CD4-positive, alpha-beta T cell treated with Interleukin-12 subunit alpha and Interleukin-12 subunit beta, for 1 hour (primary cell): ENCODE measurements at regions not wholly inside any gene's neighbourhood (a gene's known extent, or its start where the extent isn't known, plus 50 kb on each side); places are given as distances from the start of the nearest gene placed in this dataset.

ENCODE experiments used
- DNase-seq: peaks from one replicate; pipeline ENCODE4 v3.0.0-alpha.2; 2020

GRCh38 chr2:8028436-8028835 lies 653.4 kb upstream of the ID2 start:
- DNase-seq = no peak

DNA sequence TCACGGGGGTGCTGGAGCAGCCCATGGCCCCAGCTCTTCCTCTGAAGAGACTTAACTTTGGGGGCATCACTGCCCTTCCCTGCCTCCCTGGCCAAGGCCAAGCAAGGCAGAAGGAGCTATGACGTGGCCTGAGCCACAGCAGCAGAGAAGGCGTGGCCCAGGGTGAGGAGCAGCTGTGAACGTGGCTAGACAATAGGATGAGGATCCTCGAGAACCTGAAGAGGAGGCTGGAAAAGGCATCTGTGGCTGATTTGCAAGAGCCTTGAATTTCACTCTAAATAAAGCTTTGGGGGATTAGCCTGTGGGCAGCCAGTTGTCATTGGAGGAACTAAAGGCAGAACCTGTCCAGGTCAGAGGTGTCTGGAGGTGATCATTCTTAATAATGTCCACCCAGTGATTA lies 652.9 kb upstream of the ID2 start:
- DNase-seq = no peak

- no peak for DNase-seq
Measured at GRCh38 chr2:8030573-8031303, 651.1 kb upstream of the ID2 start.

GRCh38 chr2:8031370-8031769 lies 650.5 kb upstream of the ID2 start:
- DNase-seq = no peak

GRCh38 chr2:8033546-8034096 lies 648.2 kb upstream of the ID2 start:
- no peak for DNase-seq

- DNase-seq = no peak
Measured at GRCh38 chr2:8036366-8036765, 645.5 kb upstream of the ID2 start.

GRCh38 chr2:8039732-8040131 lies 642.1 kb upstream of the ID2 start:
- no peak for DNase-seq

- DNase-seq = no peak
Measured at GRCh38 chr2:8043295-8043694, 638.6 kb upstream of the ID2 start.

GRCh38 chr2:8044046-8044594 lies 637.7 kb upstream of the ID2 start:
- no peak for DNase-seq

GRCh38 chr2:8045081-8045614 lies 636.7 kb upstream of the ID2 start:
- no peak for DNase-seq

- no peak for DNase-seq
Measured at GRCh38 chr2:8046849-8047248, 635.0 kb upstream of the ID2 start.

DNA sequence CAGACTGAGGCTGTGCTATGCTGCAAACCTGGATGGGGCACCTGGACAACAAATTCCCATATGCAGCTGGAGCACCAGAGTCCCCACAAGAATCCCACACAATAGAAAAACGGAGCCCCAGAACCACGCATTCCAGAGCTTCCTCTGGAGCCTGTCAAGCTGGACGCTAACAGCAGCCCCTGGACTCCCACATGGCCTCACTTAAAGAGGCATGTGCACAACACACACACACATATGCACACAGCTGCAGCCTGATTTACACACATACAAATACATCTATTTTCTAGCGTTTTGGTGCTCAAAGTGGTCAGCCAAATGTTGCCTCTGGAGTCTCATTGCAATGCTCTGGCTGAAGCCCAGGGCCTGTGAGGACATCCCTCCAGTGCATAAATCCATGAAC lies 632.7 kb upstream of the ID2 start:
- no peak for DNase-seq

DNA sequence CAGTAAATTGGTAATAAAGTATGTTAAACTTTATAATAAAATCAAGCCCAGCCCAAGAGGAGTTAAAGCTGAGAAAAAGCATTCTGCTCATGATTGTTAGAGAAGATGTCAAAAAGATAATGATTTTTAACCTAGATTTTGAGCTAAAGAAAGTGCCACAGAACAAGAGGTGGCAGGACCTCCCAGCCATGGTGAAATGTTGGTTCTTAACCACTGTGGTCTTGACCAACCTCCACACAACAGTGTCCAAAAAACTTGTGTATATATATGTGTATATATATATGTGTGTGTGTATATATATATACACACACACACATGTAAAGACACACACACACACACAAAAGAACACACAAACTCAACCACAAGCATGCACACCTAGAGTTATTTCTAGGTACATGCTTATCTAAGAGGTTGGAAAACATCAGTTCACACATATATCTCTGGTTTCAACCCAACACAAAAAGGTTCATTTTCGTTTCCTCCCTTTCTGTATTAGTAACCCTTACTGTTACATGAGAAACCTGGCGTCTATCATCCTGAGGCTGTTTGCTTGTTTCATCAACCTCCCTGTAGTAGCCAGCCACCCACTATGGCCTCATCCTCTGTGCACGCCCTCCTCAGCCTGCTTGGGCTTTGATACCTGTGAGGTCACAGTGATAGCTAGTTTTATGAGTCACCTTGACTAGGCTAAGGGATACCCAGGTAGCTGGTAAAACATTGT lies 631.8 kb upstream of the ID2 start:
- DNase-seq = no peak

- DNase-seq = no peak
Measured at GRCh38 chr2:8053216-8053615, 628.6 kb upstream of the ID2 start.

DNA sequence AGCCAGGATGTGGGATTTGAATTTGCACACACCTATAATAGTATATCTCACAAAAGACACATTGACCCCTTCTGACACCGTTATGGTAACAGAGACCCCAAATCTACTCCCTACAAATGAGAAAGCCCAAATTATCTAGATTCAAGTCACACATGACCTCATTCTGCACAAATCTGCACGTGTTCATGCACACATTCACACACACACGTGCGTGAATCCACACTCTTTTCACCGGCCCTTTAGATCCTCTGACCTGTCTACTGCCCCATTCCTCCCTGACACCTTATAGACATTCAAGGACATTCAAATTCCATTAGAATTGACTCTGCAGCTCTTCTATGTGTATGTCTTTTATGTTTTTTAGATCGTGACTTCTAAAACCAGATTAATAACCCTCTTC lies 627.8 kb upstream of the ID2 start:
- no peak for DNase-seq

- no peak for DNase-seq
Measured at GRCh38 chr2:8058652-8059051, 623.2 kb upstream of the ID2 start.

DNA sequence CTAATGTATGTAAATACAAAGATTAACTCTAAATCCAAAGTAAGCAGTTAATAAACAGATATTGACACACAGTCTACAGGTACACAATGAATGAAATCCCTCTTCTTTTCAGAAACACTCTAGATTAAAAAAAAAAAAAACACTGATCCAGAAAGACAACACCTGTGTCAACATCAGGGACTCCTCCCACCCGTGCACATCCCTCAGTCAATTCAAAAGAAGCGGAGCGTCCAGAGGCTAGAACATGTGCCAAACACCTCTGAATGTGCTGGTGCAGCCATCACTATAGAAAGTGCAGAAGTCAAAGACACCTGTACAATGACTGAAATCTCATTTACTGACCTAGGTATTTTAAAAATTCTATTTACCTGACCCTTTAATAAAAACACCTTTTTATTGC lies 622.6 kb upstream of the ID2 start:
- DNase-seq = no peak

DNA sequence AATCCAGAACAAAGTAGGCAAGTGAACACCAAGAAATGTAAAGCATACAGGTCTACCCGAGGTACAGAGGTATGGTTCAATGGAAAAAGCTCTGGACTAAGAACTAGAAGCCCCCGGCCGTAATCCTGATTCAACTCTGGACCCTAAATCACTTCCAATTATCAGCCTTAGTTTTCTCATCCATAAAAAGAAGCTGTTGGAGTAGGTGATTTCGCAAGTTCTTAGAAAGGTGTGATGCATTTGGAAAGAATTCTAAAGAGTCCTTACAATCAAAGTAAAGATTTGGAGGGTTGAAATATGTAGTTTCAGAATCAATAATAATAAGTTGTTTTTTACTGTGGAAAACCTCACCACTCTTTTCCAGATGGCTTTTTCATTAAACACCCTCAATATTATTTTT lies 622.1 kb upstream of the ID2 start:
- DNase-seq = no peak

DNA sequence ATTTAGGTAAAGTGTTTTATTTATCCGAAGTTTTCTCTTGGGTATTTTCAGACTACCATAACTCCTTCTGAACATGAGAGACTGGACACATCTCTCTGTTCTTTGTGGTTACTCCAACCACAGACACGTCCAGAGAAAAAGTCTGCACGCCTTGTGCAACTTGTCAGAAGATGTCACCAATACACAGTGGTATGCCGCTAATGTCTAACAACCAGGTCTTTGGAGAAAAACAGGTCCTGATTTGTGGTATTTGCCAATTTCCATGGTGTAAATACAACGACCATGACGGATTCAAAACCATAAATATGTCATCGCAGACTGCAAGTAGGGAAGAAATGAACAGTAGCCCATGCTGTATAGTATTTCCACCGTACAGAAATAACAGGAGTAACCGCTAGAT lies 620.6 kb upstream of the ID2 start:
- no peak for DNase-seq

- no peak for DNase-seq
Measured at GRCh38 chr2:8064603-8065002, 617.3 kb upstream of the ID2 start.

DNA sequence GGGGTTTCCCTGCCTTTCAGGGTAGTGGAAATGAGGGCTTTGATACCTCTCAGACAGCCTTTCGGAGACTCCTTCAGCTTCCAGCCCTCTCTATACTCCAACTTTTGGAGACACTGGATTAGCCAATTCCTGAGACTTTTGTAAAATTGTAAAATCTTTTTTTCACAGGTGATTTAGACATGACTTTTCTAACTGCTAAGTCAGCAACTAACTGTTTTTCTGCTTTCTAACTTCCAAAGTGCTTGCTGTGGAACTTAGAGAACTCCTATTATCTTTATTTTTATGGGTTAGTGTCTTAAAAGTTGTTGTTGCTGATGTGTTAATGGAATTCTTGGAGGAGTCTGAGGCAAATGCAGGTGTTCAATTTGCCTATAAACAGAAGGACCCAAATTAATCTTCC lies 616.7 kb upstream of the ID2 start:
- DNase-seq = no peak

- DNase-seq = no peak
Measured at GRCh38 chr2:8067784-8068336, 614.0 kb upstream of the ID2 start.

- DNase-seq = no peak
Measured at GRCh38 chr2:8072907-8073306, 608.9 kb upstream of the ID2 start.

DNA sequence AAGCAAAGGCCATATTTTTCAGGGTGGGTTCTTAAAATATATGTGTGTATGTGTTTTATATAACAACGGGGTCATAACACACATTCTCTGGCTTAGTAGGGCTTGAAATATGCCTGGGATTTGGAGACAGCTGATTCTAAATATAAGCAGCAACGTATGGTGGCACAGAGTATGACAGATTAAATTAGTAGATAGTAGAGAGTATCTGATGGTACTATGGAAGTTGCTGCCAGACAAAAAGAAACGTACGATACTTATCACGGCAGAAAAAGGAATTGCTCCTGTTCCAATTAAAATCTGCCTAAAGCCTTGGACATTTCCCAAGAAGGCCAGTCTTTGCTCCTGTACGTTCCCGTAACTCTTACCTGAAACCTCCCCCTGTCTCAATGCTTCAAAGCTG lies 607.9 kb upstream of the ID2 start:
- no peak for DNase-seq
